ENCODE measurements at regions not wholly inside any gene's neighbourhood (a gene's known extent, or its start where the extent isn't known, plus 50 kb on each side); places are given as distances from the start of the nearest gene placed in this dataset.

GRCh38 chr20:10812759-10813327 is 139.0 kb upstream of the JAG1 start:
- Histone ChIP-seq H3K27me3 (ENCODE audit: control insufficient read depth in 1 of 2, insufficient read depth in 2 of 2, low read length in 2 of 2) (no peaks in the 10 kb centered on the region), H3K9ac (ENCODE audit: low read length) (no peak overlapping the region), H3K27ac (ENCODE audit: low read depth, low read length) (no peak overlapping the region), H3K4me3 (ENCODE audit: low read depth in 1 of 2, low read length in 2 of 2) (no peak overlapping the region), H3K9me3 (ENCODE audit: low read length) (no peaks in the 10 kb centered on the region), H3K4me1 (ENCODE audit: insufficient read depth, low read length) (no peaks in the 10 kb centered on the region), H3K36me3 (ENCODE audit: insufficient read depth, low read length) (no peaks in the 10 kb centered on the region)

GRCh38 chr20:10823585-10823984 is 149.8 kb upstream of the JAG1 start:
- H3K9me3 ChIP-seq (ENCODE audit: low read length), result no peaks in the 10 kb centered on the region
- no peak overlapping the region for H3K4me3 ChIP-seq (ENCODE audit: low read depth in 1 of 2, low read length in 2 of 2)
- no peaks in the 10 kb centered on the region for H3K27me3 ChIP-seq (ENCODE audit: control insufficient read depth in 1 of 2, insufficient read depth in 2 of 2, low read length in 2 of 2)
- H3K4me1 ChIP-seq (ENCODE audit: insufficient read depth, low read length), result no peaks in the 10 kb centered on the region
- no peak overlapping the region for H3K27ac ChIP-seq (ENCODE audit: low read depth, low read length)
- H3K9ac ChIP-seq (ENCODE audit: low read length), result no peak overlapping the region
- no peaks in the 10 kb centered on the region for H3K36me3 ChIP-seq (ENCODE audit: insufficient read depth, low read length)

GRCh38 chr20:10824750-10825500 is 151.1 kb upstream of the JAG1 start:
- no peak overlapping the region for H3K9ac ChIP-seq (ENCODE audit: low read length)
- no peak overlapping the region for H3K4me3 ChIP-seq (ENCODE audit: low read depth in 1 of 2, low read length in 2 of 2)
- H3K27ac ChIP-seq (ENCODE audit: low read depth, low read length), result no peak overlapping the region
- no peaks in the 10 kb centered on the region for H3K27me3 ChIP-seq (ENCODE audit: control insufficient read depth in 1 of 2, insufficient read depth in 2 of 2, low read length in 2 of 2)
- no peaks in the 10 kb centered on the region for H3K36me3 ChIP-seq (ENCODE audit: insufficient read depth, low read length)
- no peaks in the 10 kb centered on the region for H3K4me1 ChIP-seq (ENCODE audit: insufficient read depth, low read length)
- no peaks in the 10 kb centered on the region for H3K9me3 ChIP-seq (ENCODE audit: low read length)

GRCh38 chr20:10826111-10826510 is 152.3 kb upstream of the JAG1 start:
- no peaks in the 10 kb centered on the region for H3K4me1 ChIP-seq (ENCODE audit: insufficient read depth, low read length)
- H3K27ac ChIP-seq (ENCODE audit: low read depth, low read length), result no peak overlapping the region
- no peaks in the 10 kb centered on the region for H3K36me3 ChIP-seq (ENCODE audit: insufficient read depth, low read length)

GRCh38 chr20:10828180-10828579 is 154.4 kb upstream of the JAG1 start:
- no peaks in the 10 kb centered on the region for H3K36me3 ChIP-seq (ENCODE audit: insufficient read depth, low read length)
- no peak overlapping the region for H3K9ac ChIP-seq (ENCODE audit: low read length)
- H3K27me3 ChIP-seq (ENCODE audit: control insufficient read depth in 1 of 2, insufficient read depth in 2 of 2, low read length in 2 of 2), result no peaks in the 10 kb centered on the region
- H3K9me3 ChIP-seq (ENCODE audit: low read length), result no peaks in the 10 kb centered on the region
- H3K4me3 ChIP-seq (ENCODE audit: low read depth in 1 of 2, low read length in 2 of 2), result no peak overlapping the region
- no peaks in the 10 kb centered on the region for H3K4me1 ChIP-seq (ENCODE audit: insufficient read depth, low read length)
- H3K27ac ChIP-seq (ENCODE audit: low read depth, low read length), result no peak overlapping the region

More at GRCh38 chr20:10826111-10826510, 152.3 kb upstream of the JAG1 start:
- H3K27me3 ChIP-seq (ENCODE audit: control insufficient read depth in 1 of 2, insufficient read depth in 2 of 2, low read length in 2 of 2), result no peaks in the 10 kb centered on the region
- H3K9ac ChIP-seq (ENCODE audit: low read length), result no peak overlapping the region
- H3K9me3 ChIP-seq (ENCODE audit: low read length), result no peaks in the 10 kb centered on the region
- H3K4me3 ChIP-seq (ENCODE audit: low read depth in 1 of 2, low read length in 2 of 2), result no peak overlapping the region

GRCh38 chr20:10832141-10832540 is 158.3 kb upstream of the JAG1 start:
- Histone ChIP-seq H3K4me1 (ENCODE audit: insufficient read depth, low read length) (no peaks in the 10 kb centered on the region), H3K27ac (ENCODE audit: low read depth, low read length) (no peak overlapping the region), H3K36me3 (ENCODE audit: insufficient read depth, low read length) (no peaks in the 10 kb centered on the region), H3K4me3 (ENCODE audit: low read depth in 1 of 2, low read length in 2 of 2) (no peak overlapping the region), H3K27me3 (ENCODE audit: control insufficient read depth in 1 of 2, insufficient read depth in 2 of 2, low read length in 2 of 2) (no peaks in the 10 kb centered on the region), H3K9me3 (ENCODE audit: low read length) (no peaks in the 10 kb centered on the region), H3K9ac (ENCODE audit: low read length) (no peak overlapping the region)

GRCh38 chr20:10837901-10838300 is 164.1 kb upstream of the JAG1 start:
- Histone ChIP-seq H3K4me1 (ENCODE audit: insufficient read depth, low read length) (no peaks in the 10 kb centered on the region), H3K27ac (ENCODE audit: low read depth, low read length) (no peak overlapping the region), H3K36me3 (ENCODE audit: insufficient read depth, low read length) (no peaks in the 10 kb centered on the region), H3K9me3 (ENCODE audit: low read length) (peaks cover 5% of the 10 kb centered on the region), H3K4me3 (ENCODE audit: low read depth in 1 of 2, low read length in 2 of 2) (no peak overlapping the region), H3K27me3 (ENCODE audit: control insufficient read depth in 1 of 2, insufficient read depth in 2 of 2, low read length in 2 of 2) (no peaks in the 10 kb centered on the region), H3K9ac (ENCODE audit: low read length) (no peak overlapping the region)

GRCh38 chr20:10842116-10842515 is 168.3 kb upstream of the JAG1 start:
- peaks cover 5% of the 10 kb centered on the region for H3K9me3 ChIP-seq (ENCODE audit: low read length)
- H3K27ac ChIP-seq (ENCODE audit: low read depth, low read length), result no peak overlapping the region
- H3K36me3 ChIP-seq (ENCODE audit: insufficient read depth, low read length), result no peaks in the 10 kb centered on the region
- no peak overlapping the region for H3K4me3 ChIP-seq (ENCODE audit: low read depth in 1 of 2, low read length in 2 of 2)
- no peak overlapping the region for H3K9ac ChIP-seq (ENCODE audit: low read length)
- no peaks in the 10 kb centered on the region for H3K4me1 ChIP-seq (ENCODE audit: insufficient read depth, low read length)
- no peaks in the 10 kb centered on the region for H3K27me3 ChIP-seq (ENCODE audit: control insufficient read depth in 1 of 2, insufficient read depth in 2 of 2, low read length in 2 of 2)

GRCh38 chr20:10843146-10843711 is 169.4 kb upstream of the JAG1 start:
- Histone ChIP-seq H3K4me3 (ENCODE audit: low read depth in 1 of 2, low read length in 2 of 2) (no peak overlapping the region), H3K9me3 (ENCODE audit: low read length) (peaks cover 5% of the 10 kb centered on the region), H3K27me3 (ENCODE audit: control insufficient read depth in 1 of 2, insufficient read depth in 2 of 2, low read length in 2 of 2) (no peaks in the 10 kb centered on the region), H3K36me3 (ENCODE audit: insufficient read depth, low read length) (no peaks in the 10 kb centered on the region), H3K27ac (ENCODE audit: low read depth, low read length) (no peak overlapping the region), H3K4me1 (ENCODE audit: insufficient read depth, low read length) (no peaks in the 10 kb centered on the region), H3K9ac (ENCODE audit: low read length) (no peak overlapping the region)

- H3K4me3 ChIP-seq (ENCODE audit: low read depth in 1 of 2, low read length in 2 of 2), result no peak overlapping the region
- peaks cover 4% of the 10 kb centered on the region for H3K9me3 ChIP-seq (ENCODE audit: low read length)
- no peaks in the 10 kb centered on the region for H3K4me1 ChIP-seq (ENCODE audit: insufficient read depth, low read length)
- H3K36me3 ChIP-seq (ENCODE audit: insufficient read depth, low read length), result no peaks in the 10 kb centered on the region
- H3K27me3 ChIP-seq (ENCODE audit: control insufficient read depth in 1 of 2, insufficient read depth in 2 of 2, low read length in 2 of 2), result no peaks in the 10 kb centered on the region
- H3K27ac ChIP-seq (ENCODE audit: low read depth, low read length), result no peak overlapping the region
- H3K9ac ChIP-seq (ENCODE audit: low read length), result no peak overlapping the region
Measured at GRCh38 chr20:10846766-10847165, 173.0 kb upstream of the JAG1 start.

- no peak overlapping the region for H3K27ac ChIP-seq (ENCODE audit: low read depth, low read length)
- H3K4me3 ChIP-seq (ENCODE audit: low read depth in 1 of 2, low read length in 2 of 2), result no peak overlapping the region
- H3K9ac ChIP-seq (ENCODE audit: low read length), result no peak overlapping the region
- H3K27me3 ChIP-seq (ENCODE audit: control insufficient read depth in 1 of 2, insufficient read depth in 2 of 2, low read length in 2 of 2), result no peaks in the 10 kb centered on the region
- no peaks in the 10 kb centered on the region for H3K9me3 ChIP-seq (ENCODE audit: low read length)
- H3K4me1 ChIP-seq (ENCODE audit: insufficient read depth, low read length), result no peaks in the 10 kb centered on the region
- no peaks in the 10 kb centered on the region for H3K36me3 ChIP-seq (ENCODE audit: insufficient read depth, low read length)
Measured at GRCh38 chr20:10848810-10849370, 175.1 kb upstream of the JAG1 start.
